Subcutaneous abdominal adipose tissue (tissue), 5 donors: ENCODE measurements at regions not wholly inside any gene's neighbourhood (a gene's known extent, or its start where the extent isn't known, plus 50 kb on each side); places are given as distances from the start of the nearest gene placed in this dataset.

Source experiments
- H3K27ac ChIP-seq: one replicate; pipeline ENCODE4 v1.7.0; 2013; ENCODE audit warnings: low read depth, mild to moderate bottlenecking, inconsistent platforms, low read length, moderate library complexity
- H3K27me3 ChIP-seq, 5 donors: one replicate each; pipeline ENCODE4 v1.7.0; 2013; ENCODE audit warnings: low read length in 5 of 5, inconsistent platforms in 1 of 5; ENCODE audit not compliant: control insufficient read depth in 5 of 5, insufficient read depth in 4 of 5
- H3K36me3 ChIP-seq, 5 donors: one replicate each; pipeline ENCODE4 v1.7.0; 2013; ENCODE audit warnings: low read length in 5 of 5; ENCODE audit not compliant: control insufficient read depth in 5 of 5, insufficient read depth in 5 of 5
- H3K4me1 ChIP-seq, 5 donors: one replicate each; pipeline ENCODE4 v1.7.0; 2013; ENCODE audit warnings: low read length in 5 of 5, mild to moderate bottlenecking in 3 of 5, moderate library complexity in 1 of 5; ENCODE audit not compliant: control insufficient read depth in 5 of 5, insufficient read depth in 5 of 5
- H3K4me3 ChIP-seq, 5 donors: one replicate each; pipeline ENCODE4 v1.7.0; 2013; ENCODE audit warnings: low read length in 5 of 5, low read depth in 1 of 5
- H3K9ac ChIP-seq, 5 donors: one replicate each; pipeline ENCODE4 v1.7.0; 2013; ENCODE audit warnings: low read length in 5 of 5, mild to moderate bottlenecking in 4 of 5, moderate library complexity in 3 of 5
- H3K9me3 ChIP-seq, 5 donors: one replicate each; pipeline ENCODE4 v1.7.0; 2013; ENCODE audit warnings: low read length in 5 of 5; ENCODE audit not compliant: control insufficient read depth in 5 of 5
- donor health status: healthy.
- donor health status: healthy.
- donor health status: healthy.
- donor health status: healthy.
- donor health status: healthy.

DNA sequence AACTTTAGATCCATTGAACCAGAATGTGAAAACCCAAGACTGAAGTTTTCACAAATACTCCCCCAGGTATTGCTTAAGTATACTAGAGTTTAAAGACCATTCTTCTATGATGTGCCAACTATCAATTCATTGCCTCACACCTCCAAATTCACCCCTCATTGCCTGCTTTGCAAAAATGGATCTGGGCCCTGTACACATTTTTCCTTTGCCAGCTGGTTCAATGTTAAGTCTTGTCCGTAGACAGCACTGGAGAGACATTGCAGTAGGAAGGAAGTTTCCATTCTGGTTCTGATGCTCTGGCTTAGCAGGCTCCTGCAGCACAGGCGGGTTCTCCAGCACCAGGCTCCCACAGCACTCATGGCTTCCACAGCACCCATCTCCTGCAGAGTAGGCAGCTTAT lies 130.0 kb downstream of the PROX1 start:
- H3K4me3 ChIP-seq, result peak overlapping the region in 4 of 5 donors; percentile 13 to 36 (median 22)

DNA sequence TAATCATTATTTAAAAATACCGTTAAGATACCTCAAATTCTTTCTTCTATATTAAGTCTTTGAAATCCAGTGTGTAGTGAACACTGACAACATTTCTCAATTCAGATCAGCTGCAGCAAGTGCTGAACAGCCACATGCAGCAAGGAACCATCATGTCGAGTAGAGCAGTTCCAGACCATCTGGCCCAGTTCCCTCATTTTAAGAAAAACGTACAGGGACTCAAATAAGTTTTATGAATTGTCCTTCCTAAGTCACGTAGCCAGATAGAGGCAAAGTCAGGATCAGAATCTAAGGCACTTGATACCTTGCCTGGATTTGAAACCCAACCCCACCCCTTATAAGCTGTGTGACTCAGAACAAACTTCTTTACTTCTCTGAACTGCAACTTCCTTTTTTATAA lies 132.4 kb downstream of the PROX1 start:
- Histone ChIP-seq H3K36me3 (no peaks in the 10 kb centered on the region), H3K4me3 (no peak overlapping the region)

More for the DNA sequence above, 130.0 kb downstream of the PROX1 start:
- no peak overlapping the region for H3K9ac ChIP-seq
- no peaks in the 10 kb centered on the region for H3K4me1 ChIP-seq
- H3K27me3 ChIP-seq, result no peaks in the 10 kb centered on the region
- peaks cover 5 to 25% (median 15%) of the 10 kb centered on the region in 5 donors for H3K9me3 ChIP-seq
- no peaks in the 10 kb centered on the region for H3K36me3 ChIP-seq
- H3K27ac ChIP-seq, result no peak overlapping the region

DNA sequence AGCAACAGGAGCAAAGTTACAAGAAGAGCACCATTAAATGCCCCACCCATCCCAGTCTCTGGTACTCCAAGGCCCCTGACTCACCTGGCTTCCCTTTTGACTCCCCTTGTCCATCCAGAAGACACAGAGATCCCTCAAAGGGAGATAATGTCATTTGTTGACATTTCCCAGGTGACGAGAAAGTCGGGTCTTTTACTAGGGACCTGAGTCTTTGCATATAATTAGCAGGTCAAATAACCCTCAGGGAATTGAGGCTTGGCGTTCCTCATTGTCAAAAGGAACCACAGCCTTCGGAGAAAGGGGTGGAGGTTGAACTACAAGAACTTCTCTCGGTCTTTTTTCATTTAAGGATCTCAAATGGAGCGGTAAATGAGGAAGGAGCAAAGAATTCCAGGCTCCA lies 133.2 kb downstream of the PROX1 start:
- peaks cover 0 to 3% (median 0%) of the 10 kb centered on the region in 5 donors for H3K27me3 ChIP-seq
- no peaks in the 10 kb centered on the region for H3K36me3 ChIP-seq
- H3K4me1 ChIP-seq, result peaks cover 0 to 3% (median 0%) of the 10 kb centered on the region in 5 donors
- H3K9ac ChIP-seq, result no peak overlapping the region
- H3K9me3 ChIP-seq, result peaks cover 5 to 20% (median 15%) of the 10 kb centered on the region in 5 donors
- H3K4me3 ChIP-seq, result no peak overlapping the region
- H3K27ac ChIP-seq, result no peak overlapping the region

More for the DNA sequence above, 132.4 kb downstream of the PROX1 start:
- Histone ChIP-seq H3K4me1 (peaks cover 0 to 3% (median 0%) of the 10 kb centered on the region in 5 donors), H3K9me3 (peaks cover 5 to 25% (median 15%) of the 10 kb centered on the region in 5 donors), H3K9ac (no peak overlapping the region), H3K27ac (no peak overlapping the region), H3K27me3 (peaks cover 0 to 3% (median 0%) of the 10 kb centered on the region in 5 donors)

DNA sequence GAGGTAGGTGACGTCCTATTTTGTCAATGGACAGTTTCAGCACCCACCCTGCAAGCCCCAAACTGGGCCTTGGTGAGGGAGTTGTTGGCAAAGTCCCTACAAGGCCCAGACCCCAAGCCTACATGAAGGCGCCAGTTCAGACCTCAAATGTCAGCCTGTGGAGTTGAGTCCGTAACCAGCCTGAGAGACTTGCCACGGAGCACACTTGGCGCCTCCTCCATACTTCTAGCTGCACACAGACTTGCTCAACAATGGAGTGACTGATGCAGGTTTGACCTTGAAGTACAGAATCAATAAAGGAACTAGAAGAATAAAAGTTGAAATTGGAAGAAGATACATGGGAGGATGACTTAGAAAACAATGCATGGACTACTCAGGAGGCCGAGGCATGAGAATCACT lies 134.3 kb downstream of the PROX1 start:
- Histone ChIP-seq H3K4me3 (no peak overlapping the region), H3K27ac (no peak overlapping the region), H3K9ac (no peak overlapping the region), H3K27me3 (peaks cover 0 to 3% (median 0%) of the 10 kb centered on the region in 5 donors), H3K9me3 (peaks cover 5 to 14% (median 13%) of the 10 kb centered on the region in 5 donors), H3K36me3 (no peaks in the 10 kb centered on the region), H3K4me1 (peaks cover 0 to 3% (median 0%) of the 10 kb centered on the region in 5 donors)

DNA sequence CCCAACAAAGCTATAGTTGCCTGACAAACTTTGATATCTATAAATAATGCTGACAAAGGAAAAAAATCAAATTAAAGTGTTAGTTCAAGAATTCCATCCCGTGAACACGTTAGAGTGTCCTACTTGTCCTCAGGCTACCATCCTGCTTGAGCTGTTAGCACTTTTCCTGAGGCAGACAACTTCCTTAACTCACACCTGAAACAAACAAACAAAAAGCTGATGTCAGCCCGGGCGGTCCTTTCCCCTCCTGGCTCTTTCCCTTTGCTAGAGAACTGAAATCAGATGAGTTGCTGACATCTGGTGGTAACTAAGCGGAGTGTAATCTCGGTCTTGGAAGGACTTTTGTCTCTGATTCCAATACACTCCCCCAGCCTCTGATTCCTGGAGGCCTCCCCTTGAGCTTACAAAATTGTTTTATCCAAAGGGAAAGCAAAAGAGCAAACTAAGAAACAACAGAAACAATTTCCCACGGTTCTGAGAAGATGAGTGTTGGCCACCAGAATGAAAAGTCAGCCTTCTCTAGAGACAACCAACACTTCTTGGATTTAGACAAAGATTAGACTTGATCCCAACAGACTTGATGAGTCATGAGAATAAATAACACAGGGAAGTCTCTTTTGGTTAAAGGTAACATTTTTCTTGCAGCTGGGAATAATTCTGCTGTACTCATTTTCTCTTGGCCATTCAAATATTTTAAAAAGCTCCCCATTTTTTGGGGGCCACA lies 135.4 kb downstream of the PROX1 start:
- Histone ChIP-seq H3K9ac (no peak overlapping the region), H3K4me1 (peaks cover 0 to 3% (median 0%) of the 10 kb centered on the region in 5 donors), H3K36me3 (no peaks in the 10 kb centered on the region), H3K27ac (no peak overlapping the region), H3K9me3 (peaks cover 0 to 3% (median 2%) of the 10 kb centered on the region in 5 donors), H3K27me3 (peaks cover 0 to 3% (median 0%) of the 10 kb centered on the region in 5 donors), H3K4me3 (no peak overlapping the region)

DNA sequence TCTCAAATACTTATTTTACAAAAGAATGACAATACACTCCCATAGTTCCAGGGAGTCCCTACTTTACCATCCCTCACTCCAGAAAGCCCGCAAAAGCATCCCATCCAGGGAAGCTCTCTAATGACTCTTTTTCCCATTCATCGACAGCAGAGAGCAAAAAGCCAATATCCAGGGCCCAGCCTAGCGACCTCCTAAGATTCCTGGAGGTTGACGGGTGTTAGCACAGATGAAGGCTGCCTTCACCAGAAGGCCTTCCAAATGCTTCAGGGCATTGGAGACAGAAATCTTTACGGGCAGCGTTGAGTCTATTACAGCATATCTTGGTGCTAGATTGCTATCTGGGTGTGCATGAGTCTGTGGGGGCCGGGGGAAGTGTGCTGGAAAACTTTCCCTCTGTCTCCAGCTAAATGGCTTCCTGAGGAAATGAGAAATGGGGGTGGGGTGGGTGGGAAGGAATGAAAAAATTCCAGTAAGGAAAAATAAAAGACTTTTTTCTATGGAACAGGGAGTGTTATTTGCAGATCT lies 136.6 kb downstream of the PROX1 start:
- no peak overlapping the region for H3K4me3 ChIP-seq
- H3K9ac ChIP-seq, result no peak overlapping the region
- H3K27me3 ChIP-seq, result peaks cover 0 to 3% (median 0%) of the 10 kb centered on the region in 5 donors
- no peak overlapping the region for H3K27ac ChIP-seq
- no peaks in the 10 kb centered on the region for H3K36me3 ChIP-seq
- no peaks in the 10 kb centered on the region for H3K9me3 ChIP-seq
- H3K4me1 ChIP-seq, result peaks cover 0 to 3% (median 0%) of the 10 kb centered on the region in 5 donors

DNA sequence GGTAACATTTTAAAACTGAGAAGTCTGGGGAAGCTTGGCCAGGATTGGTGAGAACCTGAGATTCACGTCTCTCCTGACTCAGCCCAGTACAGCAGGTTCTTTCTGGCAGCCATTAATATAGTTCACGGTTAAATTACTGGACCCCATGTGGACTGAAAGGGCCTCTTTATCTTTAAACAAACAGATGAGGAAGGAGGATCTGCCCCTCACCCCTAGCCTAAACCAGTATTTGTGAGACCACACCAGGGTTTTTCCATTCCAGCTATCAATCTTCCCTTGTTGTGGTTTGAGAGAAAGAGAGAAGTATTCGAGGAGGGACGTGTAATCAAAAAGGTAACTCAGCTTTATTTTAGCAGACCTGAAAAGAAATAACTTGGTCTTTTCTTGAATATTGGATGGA lies 137.1 kb downstream of the PROX1 start:
- Histone ChIP-seq H3K27me3 (peaks cover 0 to 3% (median 0%) of the 10 kb centered on the region in 5 donors), H3K27ac (no peak overlapping the region), H3K9ac (no peak overlapping the region), H3K4me1 (peaks cover 0 to 3% (median 0%) of the 10 kb centered on the region in 5 donors), H3K9me3 (no peaks in the 10 kb centered on the region), H3K36me3 (no peaks in the 10 kb centered on the region), H3K4me3 (no peak overlapping the region)

DNA sequence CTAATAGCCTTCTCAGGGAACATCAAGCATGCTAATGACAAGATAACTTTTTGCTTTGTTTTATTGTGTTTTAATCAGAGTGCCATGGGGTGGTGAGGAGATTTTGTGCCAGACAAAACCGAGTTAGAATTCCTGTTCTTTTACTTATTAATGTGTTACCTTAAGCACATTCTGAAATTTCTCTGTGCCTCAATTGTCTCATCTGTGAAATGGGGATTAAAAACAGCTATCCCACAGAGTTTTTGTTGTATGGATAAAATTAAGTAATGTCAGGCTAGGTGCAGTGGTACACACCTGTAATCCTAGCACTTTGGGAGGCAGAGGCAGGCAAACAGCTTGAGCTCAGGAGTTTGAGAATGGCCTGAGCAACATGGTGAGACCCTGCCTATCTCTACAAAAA lies 138.0 kb downstream of the PROX1 start:
- H3K36me3 ChIP-seq, result no peaks in the 10 kb centered on the region
- no peaks in the 10 kb centered on the region for H3K9me3 ChIP-seq
- no peak overlapping the region for H3K9ac ChIP-seq
- peaks cover 0 to 3% (median 0%) of the 10 kb centered on the region in 5 donors for H3K4me1 ChIP-seq
- peaks cover 0 to 3% (median 0%) of the 10 kb centered on the region in 5 donors for H3K27me3 ChIP-seq
- no peak overlapping the region for H3K27ac ChIP-seq
- no peak overlapping the region for H3K4me3 ChIP-seq

DNA sequence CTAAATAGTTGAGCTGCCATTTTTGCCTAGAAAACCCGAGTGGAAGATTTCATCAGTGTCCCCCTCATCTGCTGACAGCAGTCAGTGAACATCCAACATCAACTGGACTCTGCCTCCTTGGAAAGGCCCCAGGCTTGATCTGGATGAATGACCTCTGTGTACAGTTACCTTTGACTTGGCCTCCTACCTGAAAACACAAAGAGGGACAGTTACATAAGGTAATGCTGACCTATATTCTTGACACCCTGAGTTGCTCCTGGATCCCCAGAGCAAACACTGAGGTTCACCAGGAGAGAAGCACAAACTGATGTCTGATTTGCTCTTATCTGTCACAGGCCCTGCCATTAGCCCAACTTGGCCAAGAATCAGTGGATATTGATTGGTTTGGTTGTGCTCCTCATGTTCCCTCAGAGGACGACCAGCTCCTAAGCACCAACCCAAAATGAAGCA lies 138.9 kb downstream of the PROX1 start:
- Histone ChIP-seq H3K27me3 (peaks cover 0 to 3% (median 0%) of the 10 kb centered on the region in 5 donors), H3K36me3 (no peaks in the 10 kb centered on the region), H3K4me1 (peaks cover 0 to 3% (median 0%) of the 10 kb centered on the region in 5 donors), H3K9me3 (no peaks in the 10 kb centered on the region), H3K4me3 (no peak overlapping the region), H3K27ac (no peak overlapping the region), H3K9ac (no peak overlapping the region)

DNA sequence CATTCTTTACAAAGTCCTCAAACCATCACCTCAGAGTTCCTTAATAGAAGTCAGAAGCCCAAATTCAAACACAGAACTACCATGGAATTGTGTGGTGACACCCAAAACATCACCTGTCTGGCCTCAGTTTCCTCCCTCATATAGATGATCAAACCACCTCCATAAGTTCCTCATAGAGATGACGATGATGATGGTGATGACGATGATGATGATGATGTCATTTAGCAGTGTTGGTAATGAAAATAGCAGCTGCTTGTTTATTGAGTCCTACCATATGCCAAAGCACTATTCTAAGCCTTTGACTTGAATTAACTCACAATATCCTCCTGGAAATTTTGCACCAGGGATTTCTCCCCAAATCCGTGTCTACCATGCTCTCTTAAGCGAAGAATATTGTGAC lies 139.9 kb downstream of the PROX1 start:
- no peaks in the 10 kb centered on the region for H3K36me3 ChIP-seq
- H3K27ac ChIP-seq, result no peak overlapping the region

More for the DNA sequence above, 139.9 kb downstream of the PROX1 start:
- Histone ChIP-seq H3K9ac (no peak overlapping the region), H3K27me3 (peaks cover 0 to 3% (median 0%) of the 10 kb centered on the region in 5 donors), H3K4me3 (no peak overlapping the region), H3K4me1 (peaks cover 0 to 3% (median 0%) of the 10 kb centered on the region in 5 donors), H3K9me3 (no peaks in the 10 kb centered on the region)
